ENCODE measurements at regions not wholly inside any gene's neighbourhood (a gene's known extent, or its start where the extent isn't known, plus 50 kb on each side); places are given as distances from the start of the nearest gene placed in this dataset.

DNA sequence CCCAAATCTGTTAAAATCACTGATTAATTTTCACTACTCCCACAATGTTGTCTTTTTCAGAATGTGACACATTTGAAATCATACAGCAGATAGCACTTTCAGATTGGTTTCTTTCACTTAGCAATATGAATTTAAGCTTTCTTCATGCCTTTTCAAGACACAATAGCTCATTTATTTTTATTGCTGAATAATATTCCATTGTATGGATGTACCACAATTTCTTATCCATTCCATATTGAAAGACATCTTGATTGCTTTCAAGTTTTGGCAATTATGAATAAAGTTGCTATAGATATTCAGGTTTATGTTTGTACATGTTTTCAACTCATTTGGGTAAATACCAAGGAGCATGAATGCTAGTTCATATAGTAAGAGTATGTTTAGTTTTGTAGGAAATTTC, 2635.6 kb upstream of the PCDH20 start:
- TF ChIP-seq, protein P1, sequence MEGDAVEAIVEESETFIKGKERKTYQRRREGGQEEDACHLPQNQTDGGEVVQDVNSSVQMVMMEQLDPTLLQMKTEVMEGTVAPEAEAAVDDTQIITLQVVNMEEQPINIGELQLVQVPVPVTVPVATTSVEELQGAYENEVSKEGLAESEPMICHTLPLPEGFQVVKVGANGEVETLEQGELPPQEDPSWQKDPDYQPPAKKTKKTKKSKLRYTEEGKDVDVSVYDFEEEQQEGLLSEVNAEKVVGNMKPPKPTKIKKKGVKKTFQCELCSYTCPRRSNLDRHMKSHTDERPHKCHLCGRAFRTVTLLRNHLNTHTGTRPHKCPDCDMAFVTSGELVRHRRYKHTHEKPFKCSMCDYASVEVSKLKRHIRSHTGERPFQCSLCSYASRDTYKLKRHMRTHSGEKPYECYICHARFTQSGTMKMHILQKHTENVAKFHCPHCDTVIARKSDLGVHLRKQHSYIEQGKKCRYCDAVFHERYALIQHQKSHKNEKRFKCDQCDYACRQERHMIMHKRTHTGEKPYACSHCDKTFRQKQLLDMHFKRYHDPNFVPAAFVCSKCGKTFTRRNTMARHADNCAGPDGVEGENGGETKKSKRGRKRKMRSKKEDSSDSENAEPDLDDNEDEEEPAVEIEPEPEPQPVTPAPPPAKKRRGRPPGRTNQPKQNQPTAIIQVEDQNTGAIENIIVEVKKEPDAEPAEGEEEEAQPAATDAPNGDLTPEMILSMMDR (IDR thresholded peaks at IDR 0.05; ENCODE audit: insufficient read depth, low read depth, low read length): no peak
- no peak for TF ChIP-seq EZH2 (IDR thresholded peaks at IDR 0.05; ENCODE audit: insufficient read depth, low read length)

Data from astrocyte (in vitro differentiated cells and primary cell).